Stomach (tissue), 4 donors: ENCODE measurements at regions not wholly inside any gene's neighbourhood (a gene's known extent, or its start where the extent isn't known, plus 50 kb on each side); places are given as distances from the start of the nearest gene placed in this dataset.

Experiments
- CTCF ChIP-seq, 7 experiments: fragments of 450-650 bp in 4 of 7; fragments of 200-600 bp in 3 of 7; sonication (generic) in 3 of 7; IDR thresholded peaks; one replicate each; pipeline ENCODE4 v1.5.1; 2016 to 2019; ENCODE audit warnings: antibody characterized with exemption in 7 of 7, control low read depth in 2 of 7, mild to moderate bottlenecking in 1 of 7
- EP300 ChIP-seq: sonication (generic); formaldehyde crosslinking; IDR thresholded peaks from one replicate; pipeline ENCODE4 v1.6.1; 2017; ENCODE audit warnings: antibody characterized with exemption

DNA sequence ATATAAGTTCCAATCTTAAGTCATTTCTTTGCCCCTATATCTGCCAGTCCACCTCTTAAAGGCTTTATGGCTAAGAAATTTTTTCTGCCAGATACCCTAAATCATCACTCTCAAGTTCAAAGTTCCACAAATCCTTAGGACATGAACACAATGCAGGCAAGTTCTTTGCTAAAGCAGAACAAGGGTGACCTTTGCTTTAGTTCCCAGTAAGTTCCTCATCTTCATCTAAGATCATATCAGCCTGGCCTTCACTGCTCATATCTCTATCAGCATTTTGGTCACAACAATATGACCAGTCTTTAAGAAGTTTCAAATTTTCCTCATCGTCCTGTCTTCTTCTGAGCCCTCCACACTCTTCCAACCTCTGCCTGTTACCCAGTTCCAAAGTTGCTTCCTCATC is 402.2 kb upstream of the RUNX1 start:
- TF ChIP-seq EP300: no peak
- no peak for TF ChIP-seq CTCF (IDR thresholded peaks at IDR 0.05)
